GM12878 (cell line): ENCODE measurements at regions not wholly inside any gene's neighbourhood (a gene's known extent, or its start where the extent isn't known, plus 50 kb on each side); places are given as distances from the start of the nearest gene placed in this dataset.

Experiments
- ATAC-seq: fragments of 200-7000 bp; cut with Tn5 transposase; 3 replicates; pipeline ENCODE4 v1.9.1; 2020; ENCODE audit warnings: mild to moderate bottlenecking, moderate library complexity
- BruUV-seq: library from RNA; stranded (reverse); fragments of 400-500 nt; replicated peaks from 2 replicates; lab custom pipeline; 2021; lab: Mats Ljungman, UMichigan
- CTCF ChIA-PET: fragments of 300-600 bp; sonication (Branson Sonifier 250); formaldehyde crosslinking; extraction: SDS; loops from one replicate; lab custom pipeline; 2021; ENCODE audit warnings: inconsistent platforms; lab: Yijun Ruan, JAX
- POLR2A ChIA-PET: fragments of 350-600 bp; formaldehyde crosslinking; extraction: SDS; loops from one replicate; lab custom pipeline; 2021; ENCODE audit warnings: inconsistent platforms; lab: Charles Lee
- RAD21 ChIA-PET: fragments of 300-600 bp; sonication (Branson Sonifier 250); formaldehyde crosslinking; loops from one replicate; lab custom pipeline; 2023; ENCODE audit warnings: antibody characterized with exemption; ENCODE audit not compliant: unreplicated experiment; lab: Charles Lee
- SMC1A ChIA-PET: fragments of 300-600 bp; sonication (Branson Sonifier 250); formaldehyde crosslinking; loops from one replicate; lab custom pipeline; 2023; ENCODE audit not compliant: unreplicated experiment, uncharacterized antibody; lab: Charles Lee
- DNase-seq: peaks from one replicate; pipeline ENCODE4 v3.0.0-alpha.2; 2011; ENCODE audit warnings: low read depth, low spot score
- FAIRE-seq: peaks from 3 replicates; lab custom pipeline; 2011; peaks lifted over from hg19 to GRCh38; lab: Jason Lieb, UNC
- H2AFZ ChIP-seq: 2 replicates; pipeline ENCODE4 v1.6.0; 2011; ENCODE audit warnings: low read depth, low read length, control low read depth; ENCODE audit not compliant: control insufficient read depth
- H3K27ac ChIP-seq: 2 replicates; pipeline ENCODE4 v1.5.1; 2011; ENCODE audit warnings: control low read depth; ENCODE audit not compliant: control insufficient read depth, insufficient read depth
- H3K27me3 ChIP-seq, 2 experiments: replicated peaks in 1 of 2; 2 replicates each; pipeline versions ENCODE4 v1.6.0 to v1.6.1; 2011; ENCODE audit warnings: low read length in 1 of 2; ENCODE audit not compliant: control insufficient read depth in 2 of 2, insufficient read depth in 2 of 2
- H3K36me3 ChIP-seq, 2 experiments: 2 replicates each; pipeline ENCODE4 v1.5.1; 2011; ENCODE audit warnings: low read length in 1 of 2; ENCODE audit not compliant: control insufficient read depth in 2 of 2, insufficient read depth in 2 of 2
- H3K4me1 ChIP-seq: 2 replicates; pipeline ENCODE4 v1.6.1; 2011; ENCODE audit warnings: mild to moderate bottlenecking, low read length, moderate library complexity, mixed read lengths; ENCODE audit not compliant: control insufficient read depth, insufficient read depth
- H3K4me2 ChIP-seq: 2 replicates; pipeline ENCODE4 v1.6.0; 2011; ENCODE audit warnings: control low read depth; ENCODE audit not compliant: control insufficient read depth, insufficient read depth
- H3K4me3 ChIP-seq: fragments of 200-600 bp; sonication (generic); 2 replicates; pipeline ENCODE4 v1.5.1; 2016
- H3K79me2 ChIP-seq: 2 replicates; pipeline ENCODE4 v1.6.0; 2011; ENCODE audit warnings: low read length; ENCODE audit not compliant: control insufficient read depth, insufficient read depth
- H3K9ac ChIP-seq: 2 replicates; pipeline ENCODE4 v1.8.0; 2011; ENCODE audit warnings: low read length, control low read depth, mixed read lengths; ENCODE audit not compliant: control insufficient read depth, insufficient read depth
- H3K9me3 ChIP-seq: replicated peaks from 3 replicates; pipeline ENCODE4 v1.5.1; 2011; ENCODE audit warnings: mild to moderate bottlenecking, low read length; ENCODE audit not compliant: control insufficient read depth, insufficient read depth
- H4K20me1 ChIP-seq: 2 replicates; pipeline ENCODE4 v1.6.0; 2011; ENCODE audit not compliant: control insufficient read depth, insufficient read depth
- BHLHE40 ChIP-seq, 2 experiments: fragments of 450-650 bp in 1 of 2; IDR thresholded peaks; 2 replicates each; pipeline ENCODE4 v1.6.1; 2011 to 2017; ENCODE audit warnings: low read depth in 2 of 2, borderline replicate concordance in 1 of 2, improper control_type of control experiment in 1 of 2, low read length in 1 of 2, mild to moderate bottlenecking in 1 of 2
- DPF2 ChIP-seq: fragments of 450-650 bp; IDR thresholded peaks from 2 replicates; pipeline ENCODE4 v1.6.1; 2017; ENCODE audit warnings: mild to moderate bottlenecking
- IKZF2 ChIP-seq, 2 experiments: fragments of 450-650 bp; IDR thresholded peaks; 2 replicates each; pipeline ENCODE4 v1.6.1; 2017; ENCODE audit warnings: mild to moderate bottlenecking in 2 of 2, moderate library complexity in 2 of 2
- MEF2B ChIP-seq: fragments of 450-650 bp; IDR thresholded peaks from 2 replicates; pipeline ENCODE4 v1.6.1; 2018; ENCODE audit warnings: mild to moderate bottlenecking, moderate library complexity; ENCODE audit not compliant: partially characterized antibody, poor library complexity, severe bottlenecking
- RFX5 ChIP-seq: IDR thresholded peaks from 2 replicates; pipeline ENCODE4 v1.6.1; 2011; ENCODE audit warnings: low read depth, low read length, improper control_type of control experiment
- YY1 ChIP-seq: IDR thresholded peaks from 2 replicates; pipeline ENCODE4 v1.6.1; 2011; ENCODE audit warnings: low read depth, mild to moderate bottlenecking, low read length
- ZBTB40 ChIP-seq: fragments of 450-650 bp; IDR thresholded peaks from 2 replicates; pipeline ENCODE4 v1.6.1; 2016; ENCODE audit warnings: mild to moderate bottlenecking, moderate library complexity, borderline replicate concordance
- WGBS: methylation state at CpG from one replicate; pipeline ENCODE4 v1.1.6; 2016; ENCODE audit warnings: low lambda C conversion rate; ENCODE audit not compliant: insufficient replicate concordance, insufficient coverage; ENCODE audit errors: missing lambda C conversion rate; 5-methylcytosine and 5-hydroxymethylcytosine counted together
- in situ Hi-C: fragments of 300-500 bp; cut with MboI; formaldehyde crosslinking; loops from 9 replicates; pipeline ENCODE4 v1.14.3; 2018; ENCODE audit warnings: mixed read lengths
- intact Hi-C: fragments of 100-400 bp; cut with micrococcal nuclease; formaldehyde crosslinking; loops from one replicate; pipeline ENCODE4 v1.14.2; 2022; ENCODE audit not compliant: unreplicated experiment
- TF ChIP-seq, protein P1 (sequence below): fragments of 450-650 bp; formaldehyde crosslinking; IDR thresholded peaks from 2 replicates; pipeline ENCODE4 v1.5.0; 2022; ENCODE audit warnings: mild to moderate bottlenecking, missing genetic modification characterization
- TF ChIP-seq, protein P2 (sequence below): fragments of 450-650 bp; IDR thresholded peaks from 2 replicates; pipeline ENCODE4 v1.6.1; 2017; ENCODE audit warnings: antibody characterized with exemption, mild to moderate bottlenecking, moderate library complexity

GRCh38 chr12:70110085-70110484, 133.1 kb upstream of the CNOT2 start:
- H2AFZ ChIP-seq, result no peak overlapping the region
- CTCF ChIA-PET, result no interaction called here

More at GRCh38 chr12:70110085-70110484, 133.1 kb upstream of the CNOT2 start:
- TF ChIP-seq, protein P1, sequence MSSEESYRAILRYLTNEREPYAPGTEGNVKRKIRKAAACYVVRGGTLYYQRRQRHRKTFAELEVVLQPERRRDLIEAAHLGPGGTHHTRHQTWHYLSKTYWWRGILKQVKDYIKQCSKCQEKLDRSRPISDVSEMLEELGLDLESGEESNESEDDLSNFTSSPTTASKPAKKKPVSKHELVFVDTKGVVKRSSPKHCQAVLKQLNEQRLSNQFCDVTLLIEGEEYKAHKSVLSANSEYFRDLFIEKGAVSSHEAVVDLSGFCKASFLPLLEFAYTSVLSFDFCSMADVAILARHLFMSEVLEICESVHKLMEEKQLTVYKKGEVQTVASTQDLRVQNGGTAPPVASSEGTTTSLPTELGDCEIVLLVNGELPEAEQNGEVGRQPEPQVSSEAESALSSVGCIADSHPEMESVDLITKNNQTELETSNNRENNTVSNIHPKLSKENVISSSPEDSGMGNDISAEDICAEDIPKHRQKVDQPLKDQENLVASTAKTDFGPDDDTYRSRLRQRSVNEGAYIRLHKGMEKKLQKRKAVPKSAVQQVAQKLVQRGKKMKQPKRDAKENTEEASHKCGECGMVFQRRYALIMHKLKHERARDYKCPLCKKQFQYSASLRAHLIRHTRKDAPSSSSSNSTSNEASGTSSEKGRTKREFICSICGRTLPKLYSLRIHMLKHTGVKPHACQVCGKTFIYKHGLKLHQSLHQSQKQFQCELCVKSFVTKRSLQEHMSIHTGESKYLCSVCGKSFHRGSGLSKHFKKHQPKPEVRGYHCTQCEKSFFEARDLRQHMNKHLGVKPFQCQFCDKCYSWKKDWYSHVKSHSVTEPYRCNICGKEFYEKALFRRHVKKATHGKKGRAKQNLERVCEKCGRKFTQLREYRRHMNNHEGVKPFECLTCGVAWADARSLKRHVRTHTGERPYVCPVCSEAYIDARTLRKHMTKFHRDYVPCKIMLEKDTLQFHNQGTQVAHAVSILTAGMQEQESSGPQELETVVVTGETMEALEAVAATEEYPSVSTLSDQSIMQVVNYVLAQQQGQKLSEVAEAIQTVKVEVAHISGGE (CRISPR knock-in tag), result no peak
- TF ChIP-seq YY1 (no peak), DPF2 (no peak), RFX5 (no peak), MEF2B (no peak), ZBTB40 (no peak), IKZF2 (IDR thresholded peaks at IDR 0.05) (no peak), BHLHE40 (IDR thresholded peaks at IDR 0.05; ENCODE audit: borderline replicate concordance in 1 of 2, low read depth in 2 of 2, low read length in 1 of 2) (no peak)
- TF ChIP-seq, protein P2, sequence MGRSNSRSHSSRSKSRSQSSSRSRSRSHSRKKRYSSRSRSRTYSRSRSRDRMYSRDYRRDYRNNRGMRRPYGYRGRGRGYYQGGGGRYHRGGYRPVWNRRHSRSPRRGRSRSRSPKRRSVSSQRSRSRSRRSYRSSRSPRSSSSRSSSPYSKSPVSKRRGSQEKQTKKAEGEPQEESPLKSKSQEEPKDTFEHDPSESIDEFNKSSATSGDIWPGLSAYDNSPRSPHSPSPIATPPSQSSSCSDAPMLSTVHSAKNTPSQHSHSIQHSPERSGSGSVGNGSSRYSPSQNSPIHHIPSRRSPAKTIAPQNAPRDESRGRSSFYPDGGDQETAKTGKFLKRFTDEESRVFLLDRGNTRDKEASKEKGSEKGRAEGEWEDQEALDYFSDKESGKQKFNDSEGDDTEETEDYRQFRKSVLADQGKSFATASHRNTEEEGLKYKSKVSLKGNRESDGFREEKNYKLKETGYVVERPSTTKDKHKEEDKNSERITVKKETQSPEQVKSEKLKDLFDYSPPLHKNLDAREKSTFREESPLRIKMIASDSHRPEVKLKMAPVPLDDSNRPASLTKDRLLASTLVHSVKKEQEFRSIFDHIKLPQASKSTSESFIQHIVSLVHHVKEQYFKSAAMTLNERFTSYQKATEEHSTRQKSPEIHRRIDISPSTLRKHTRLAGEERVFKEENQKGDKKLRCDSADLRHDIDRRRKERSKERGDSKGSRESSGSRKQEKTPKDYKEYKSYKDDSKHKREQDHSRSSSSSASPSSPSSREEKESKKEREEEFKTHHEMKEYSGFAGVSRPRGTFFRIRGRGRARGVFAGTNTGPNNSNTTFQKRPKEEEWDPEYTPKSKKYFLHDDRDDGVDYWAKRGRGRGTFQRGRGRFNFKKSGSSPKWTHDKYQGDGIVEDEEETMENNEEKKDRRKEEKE, result no peak
- TF ChIP-seq, all 136 proteins: peak for 0
- Histone ChIP-seq H3K79me2 (no peaks in the 10 kb centered on the region), H3K4me2 (no peak overlapping the region), H3K27ac (no peak overlapping the region), H3K4me1 (no peaks in the 10 kb centered on the region), H3K9me3 (no peaks in the 10 kb centered on the region; the same call in 2 of the 3 replicates), H3K9ac (no peak overlapping the region), H3K4me3 (no peak overlapping the region), H3K27me3 (no peaks in the 10 kb centered on the region), H3K36me3 (no peaks in the 10 kb centered on the region), H4K20me1 (no peaks in the 10 kb centered on the region)
- DNase-seq (no peak), ATAC-seq (no peak), FAIRE-seq (no peak)
- POLR2A ChIA-PET, result no interaction called here
- SMC1A ChIA-PET, result no interaction called here
- intact Hi-C loops, result no loop called here
- in situ Hi-C loops, result no loop called here
- RAD21 ChIA-PET, result no interaction called here
- no TSS peak for BruUV-seq
- WGBS, result 88% methylated on average over 1 of the region's 1 CpG
